ENCODE measurements at regions not wholly inside any gene's neighbourhood (a gene's known extent, or its start where the extent isn't known, plus 50 kb on each side); places are given as distances from the start of the nearest gene placed in this dataset.

GRCh38 chr12:92244036-92244435, 98.4 kb upstream of the BTG1 start:
- Histone ChIP-seq H3K4me1 (ENCODE audit: control insufficient read depth, insufficient read depth, low read length) (no peaks in the 10 kb centered on the region), H3K27ac (ENCODE audit: extremely low read depth, low read depth, low read length) (no peak overlapping the region), H3K9me3 (ENCODE audit: control insufficient read depth, insufficient read depth, low read depth, low read length) (no peaks in the 10 kb centered on the region), H3K36me3 (ENCODE audit: control insufficient read depth in 2 of 2, insufficient read depth in 1 of 2, low read length in 2 of 2) (no peaks in the 10 kb centered on the region), H3K4me3 (ENCODE audit: low read depth, low read length) (no peak overlapping the region)
- ChIA-PET CTCF (interaction anchor here (0.7 to 1.1 kb wide), 3 partner anchors 26 to 1302 kb away, joined by 3 to 6 read pairs (median 3); no protein-coding TSS in a partner anchor), POLR2A (interaction anchor here (1.3 kb wide), 1 partner anchor 98 kb away, joined by 4 read pairs; the partner anchor contains the start of gene BTG1)
- no peak for TF ChIP-seq ZSCAN30 (tag by site-specific recombination; IDR thresholded peaks at IDR 0.05)
- no peak for TF ChIP-seq ZNF16 (tag by site-specific recombination; IDR thresholded peaks at IDR 0.05; ENCODE audit: low read depth)
- no peak for TF ChIP-seq HOXA7 (CRISPR knock-in tag; IDR thresholded peaks at IDR 0.05; ENCODE audit: borderline replicate concordance)
- no peak for TF ChIP-seq ZNF610 (tag by site-specific recombination; IDR thresholded peaks at IDR 0.05; ENCODE audit: borderline replicate concordance)
- TF ChIP-seq ZNF184 (tag by site-specific recombination; IDR thresholded peaks at IDR 0.05) = no peak
- no peak for TF ChIP-seq SP7 (tag by site-specific recombination; IDR thresholded peaks at IDR 0.05)
- TF ChIP-seq ZNF112 (tag by site-specific recombination; IDR thresholded peaks at IDR 0.05) = no peak
- TF ChIP-seq GLIS2 (tag by site-specific recombination; IDR thresholded peaks at IDR 0.05) = no peak
- TF ChIP-seq PATZ1 (tag by site-specific recombination; IDR thresholded peaks at IDR 0.05) = no peak

- H3K9me3 ChIP-seq (ENCODE audit: control insufficient read depth, insufficient read depth, low read depth, low read length) = no peaks in the 10 kb centered on the region
- no peak overlapping the region for H3K27ac ChIP-seq (ENCODE audit: extremely low read depth, low read depth, low read length)
- H3K4me3 ChIP-seq (ENCODE audit: low read depth, low read length) = no peak overlapping the region
- CTCF ChIA-PET = interaction anchor here (0.5 kb wide), 1 partner anchor 874 kb away, joined by 3 read pairs; no protein-coding TSS in a partner anchor
- H3K4me1 ChIP-seq (ENCODE audit: control insufficient read depth, insufficient read depth, low read length) = no peaks in the 10 kb centered on the region
- POLR2A ChIA-PET = no interaction called here
- TF ChIP-seq PRDM1 (tag by site-specific recombination; IDR thresholded peaks at IDR 0.05) (no peak), GLI4 (tag by site-specific recombination; IDR thresholded peaks at IDR 0.05) (no peak), KLF17 (tag by site-specific recombination; IDR thresholded peaks at IDR 0.05) (no peak), ZBTB21 (tag by site-specific recombination; IDR thresholded peaks at IDR 0.05) (no peak), ZNF341 (tag by site-specific recombination; IDR thresholded peaks at IDR 0.05; ENCODE audit: low read depth) (no peak), ZNF639 (tag by site-specific recombination; IDR thresholded peaks at IDR 0.05) (no peak), ZBTB26 (tag by site-specific recombination; optimal IDR thresholded peaks at IDR 0.05) (no peak), PRDM10 (tag by site-specific recombination; IDR thresholded peaks at IDR 0.05) (no peak), ZNF510 (tag by site-specific recombination; IDR thresholded peaks at IDR 0.05; ENCODE audit: insufficient replicate concordance) (no peak), SP7 (tag by site-specific recombination; IDR thresholded peaks at IDR 0.05) (no peak), YY1 (tag by site-specific recombination; IDR thresholded peaks at IDR 0.05) (no peak), HOXC10 (CRISPR knock-in tag; IDR thresholded peaks at IDR 0.05) (no peak), ZNF521 (tag by site-specific recombination; IDR thresholded peaks at IDR 0.05) (no peak)
- no peaks in the 10 kb centered on the region for H3K36me3 ChIP-seq (ENCODE audit: control insufficient read depth in 2 of 2, insufficient read depth in 1 of 2, low read length in 2 of 2)
These were observed 97.3 kb upstream of the BTG1 start for GRCh38 chr12:92242907-92243306.
